ENCODE measurements at regions not wholly inside any gene's neighbourhood (a gene's known extent, or its start where the extent isn't known, plus 50 kb on each side); places are given as distances from the start of the nearest gene placed in this dataset.

DNA sequence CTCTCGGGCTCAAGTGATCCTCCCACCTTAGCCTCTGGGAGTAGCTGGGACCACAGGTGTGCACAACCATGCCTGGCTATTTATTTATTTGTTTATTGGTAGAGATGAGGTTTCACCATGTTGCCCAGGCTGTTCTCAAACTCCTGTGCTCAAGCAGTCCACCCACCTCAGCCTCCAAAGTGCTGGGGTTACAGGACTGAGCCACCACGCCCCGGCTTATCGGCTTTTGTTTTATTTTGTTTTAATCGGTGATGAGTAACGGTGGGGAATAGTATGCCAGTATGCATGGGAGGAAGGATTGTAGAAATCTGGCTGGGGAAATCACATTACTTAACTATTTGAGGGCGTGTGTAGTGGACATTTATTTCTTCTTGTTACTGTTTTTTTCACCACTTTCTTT lies 451.0 kb upstream of the GOLIM4 start:
- FAIRE-seq (no peak), DNase-seq (ENCODE audit: low read depth, low spot score) (no peak)
- no peaks in the 10 kb centered on the region for H3K27me3 ChIP-seq (ENCODE audit: control insufficient read depth, extremely low read depth, insufficient read depth, low read length)
- H3K36me3 ChIP-seq (ENCODE audit: control insufficient read depth in 2 of 2, extremely low read depth in 1 of 2, insufficient read depth in 2 of 2, low read length in 2 of 2) = no peaks in the 10 kb centered on the region
- dilution Hi-C loops (cut with MboI; ENCODE audit: extremely low pct_ligation_motif_present, low sequenced_read_pairs) = no loop called here
- no peaks in the 10 kb centered on the region for H3K79me2 ChIP-seq (ENCODE audit: control insufficient read depth, insufficient read depth, low read length)
- H3K4me2 ChIP-seq (ENCODE audit: control insufficient read depth, extremely low read depth, insufficient read depth, low read depth, low read length) = no peak overlapping the region
- no peak for TF ChIP-seq EZH2 (IDR thresholded peaks at IDR 0.05; ENCODE audit: low read length)
- no peak overlapping the region for H3K4me3 ChIP-seq (ENCODE audit: control insufficient read depth in 2 of 3, extremely low read depth in 1 of 3, insufficient read depth in 2 of 3, low read depth in 1 of 3, low read length in 3 of 3)
- no peaks in the 10 kb centered on the region for H3K9me3 ChIP-seq (ENCODE audit: control insufficient read depth, low read depth, low read length)
- no peaks in the 10 kb centered on the region for H3K4me1 ChIP-seq (ENCODE audit: control insufficient read depth, extremely low read depth, insufficient read depth, low read length)
- no peak overlapping the region for H3K9ac ChIP-seq (ENCODE audit: control insufficient read depth, extremely low read depth, insufficient read depth, low read length)
- H4K20me1 ChIP-seq (ENCODE audit: control insufficient read depth, extremely low read depth, insufficient read depth, low read length) = no peaks in the 10 kb centered on the region
- H3K9me1 ChIP-seq (ENCODE audit: control insufficient read depth, extremely low read depth, insufficient read depth, low read length) = no peaks in the 10 kb centered on the region
- H3K27ac ChIP-seq (ENCODE audit: control insufficient read depth, insufficient read depth, low read length) = no peak overlapping the region
- no peak overlapping the region for H2AFZ ChIP-seq (ENCODE audit: control insufficient read depth, low read length)

DNA sequence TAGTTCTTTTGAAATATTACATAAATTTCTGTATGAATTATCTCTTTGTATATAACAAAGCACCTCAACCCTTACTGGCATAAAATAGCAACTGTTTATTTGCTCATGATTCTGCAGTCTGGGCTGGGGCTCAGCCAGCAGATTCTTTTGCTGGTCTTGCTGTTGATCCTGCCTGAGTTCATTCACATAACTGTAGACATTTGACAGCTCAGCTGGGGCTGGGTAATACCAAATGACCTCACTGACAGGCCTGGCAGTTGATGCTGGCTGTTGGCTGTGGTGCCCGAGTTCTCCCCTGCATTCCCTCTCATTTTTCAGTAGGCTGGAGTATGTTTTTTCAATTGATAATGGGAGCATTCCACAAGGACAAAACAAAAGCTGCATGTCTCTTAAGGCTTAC lies 449.9 kb upstream of the GOLIM4 start:
- no peak overlapping the region for H3K4me2 ChIP-seq (ENCODE audit: control insufficient read depth, extremely low read depth, insufficient read depth, low read depth, low read length)
- H2AFZ ChIP-seq (ENCODE audit: control insufficient read depth, low read length) = no peak overlapping the region
- H3K36me3 ChIP-seq (ENCODE audit: control insufficient read depth in 2 of 2, extremely low read depth in 1 of 2, insufficient read depth in 2 of 2, low read length in 2 of 2) = no peaks in the 10 kb centered on the region
- H3K9me3 ChIP-seq (ENCODE audit: control insufficient read depth, low read depth, low read length) = no peaks in the 10 kb centered on the region
- no peak for FAIRE-seq
- H3K27ac ChIP-seq (ENCODE audit: control insufficient read depth, insufficient read depth, low read length) = no peak overlapping the region
- H4K20me1 ChIP-seq (ENCODE audit: control insufficient read depth, extremely low read depth, insufficient read depth, low read length) = no peaks in the 10 kb centered on the region
- no peak for DNase-seq (ENCODE audit: low read depth, low spot score)
- TF ChIP-seq, protein P1, sequence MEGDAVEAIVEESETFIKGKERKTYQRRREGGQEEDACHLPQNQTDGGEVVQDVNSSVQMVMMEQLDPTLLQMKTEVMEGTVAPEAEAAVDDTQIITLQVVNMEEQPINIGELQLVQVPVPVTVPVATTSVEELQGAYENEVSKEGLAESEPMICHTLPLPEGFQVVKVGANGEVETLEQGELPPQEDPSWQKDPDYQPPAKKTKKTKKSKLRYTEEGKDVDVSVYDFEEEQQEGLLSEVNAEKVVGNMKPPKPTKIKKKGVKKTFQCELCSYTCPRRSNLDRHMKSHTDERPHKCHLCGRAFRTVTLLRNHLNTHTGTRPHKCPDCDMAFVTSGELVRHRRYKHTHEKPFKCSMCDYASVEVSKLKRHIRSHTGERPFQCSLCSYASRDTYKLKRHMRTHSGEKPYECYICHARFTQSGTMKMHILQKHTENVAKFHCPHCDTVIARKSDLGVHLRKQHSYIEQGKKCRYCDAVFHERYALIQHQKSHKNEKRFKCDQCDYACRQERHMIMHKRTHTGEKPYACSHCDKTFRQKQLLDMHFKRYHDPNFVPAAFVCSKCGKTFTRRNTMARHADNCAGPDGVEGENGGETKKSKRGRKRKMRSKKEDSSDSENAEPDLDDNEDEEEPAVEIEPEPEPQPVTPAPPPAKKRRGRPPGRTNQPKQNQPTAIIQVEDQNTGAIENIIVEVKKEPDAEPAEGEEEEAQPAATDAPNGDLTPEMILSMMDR (optimal IDR thresholded peaks at IDR 0.05 in 1 of 3, IDR thresholded peaks at IDR 0.05 in 1 of 3, conservative IDR thresholded peaks at IDR 0.05 in 1 of 3; ENCODE audit: extremely low read depth in 1 of 3, insufficient read depth in 2 of 3, low read length in 3 of 3) = no peak
- no peak for TF ChIP-seq EZH2 (IDR thresholded peaks at IDR 0.05; ENCODE audit: low read length)
- no peaks in the 10 kb centered on the region for H3K4me1 ChIP-seq (ENCODE audit: control insufficient read depth, extremely low read depth, insufficient read depth, low read length)
- no peaks in the 10 kb centered on the region for H3K79me2 ChIP-seq (ENCODE audit: control insufficient read depth, insufficient read depth, low read length)
- H3K4me3 ChIP-seq (ENCODE audit: control insufficient read depth in 2 of 3, extremely low read depth in 1 of 3, insufficient read depth in 2 of 3, low read depth in 1 of 3, low read length in 3 of 3) = no peak overlapping the region
- no peaks in the 10 kb centered on the region for H3K27me3 ChIP-seq (ENCODE audit: control insufficient read depth, extremely low read depth, insufficient read depth, low read length)
- H3K9me1 ChIP-seq (ENCODE audit: control insufficient read depth, extremely low read depth, insufficient read depth, low read length) = no peaks in the 10 kb centered on the region
- dilution Hi-C loops (cut with MboI; ENCODE audit: extremely low pct_ligation_motif_present, low sequenced_read_pairs) = no loop called here
- H3K9ac ChIP-seq (ENCODE audit: control insufficient read depth, extremely low read depth, insufficient read depth, low read length) = no peak overlapping the region

All from keratinocyte (primary cell).